ENCODE measurements at regions not wholly inside any gene's neighbourhood (a gene's known extent, or its start where the extent isn't known, plus 50 kb on each side); places are given as distances from the start of the nearest gene placed in this dataset.

- no peak for DNase-seq (ENCODE audit: low read depth)
Measured at GRCh38 chr11:33646629-33647028, 54.0 kb downstream of the C11orf91 start.

GRCh38 chr11:33646168-33646567 is 54.5 kb downstream of the C11orf91 start:
- no peak for DNase-seq (ENCODE audit: low read depth)

GRCh38 chr11:33645686-33646085 is 54.9 kb downstream of the C11orf91 start:
- no peak for DNase-seq (ENCODE audit: low read depth)

- no peak for DNase-seq (ENCODE audit: low read depth)
Measured at GRCh38 chr11:33643167-33643824, 57.3 kb downstream of the C11orf91 start.

- DNase-seq (ENCODE audit: low read depth): no peak
Measured at GRCh38 chr11:33642461-33643166, 58.0 kb downstream of the C11orf91 start.

- no peak for DNase-seq (ENCODE audit: low read depth)
Measured at GRCh38 chr11:33640730-33641371, 59.8 kb downstream of the C11orf91 start.

GRCh38 chr11:33638608-33639007 is 62.0 kb downstream of the C11orf91 start:
- DNase-seq (ENCODE audit: low read depth): no peak

- DNase-seq (ENCODE audit: low read depth): no peak
Measured at GRCh38 chr11:33636104-33636503, 64.5 kb downstream of the C11orf91 start.

GRCh38 chr11:33635161-33635560 is 65.5 kb downstream of the C11orf91 start:
- no peak for DNase-seq (ENCODE audit: low read depth)

GRCh38 chr11:33634291-33634834 is 66.3 kb downstream of the C11orf91 start:
- DNase-seq (ENCODE audit: low read depth): no peak

- DNase-seq (ENCODE audit: low read depth): no peak
Measured at GRCh38 chr11:33633251-33634003, 67.2 kb downstream of the C11orf91 start.

GRCh38 chr11:33631749-33632091 is 68.9 kb downstream of the C11orf91 start:
- DNase-seq (ENCODE audit: low read depth): no peak

- DNase-seq (ENCODE audit: low read depth): no peak
Measured at GRCh38 chr11:33630936-33631748, 69.5 kb downstream of the C11orf91 start.

- DNase-seq (ENCODE audit: low read depth): no peak
Measured at GRCh38 chr11:33624083-33624482, 76.5 kb downstream of the C11orf91 start.

GRCh38 chr11:33622806-33623205 is 77.8 kb downstream of the C11orf91 start:
- DNase-seq (ENCODE audit: low read depth): no peak

GRCh38 chr11:33622186-33622585 is 78.4 kb downstream of the C11orf91 start:
- no peak for DNase-seq (ENCODE audit: low read depth)

GRCh38 chr11:33620423-33621171 is 80.0 kb downstream of the C11orf91 start:
- DNase-seq (ENCODE audit: low read depth): peak; percentile 73

GRCh38 chr11:33618956-33619355 is 81.7 kb downstream of the C11orf91 start:
- DNase-seq (ENCODE audit: low read depth): no peak

GRCh38 chr11:33618351-33618710 is 82.3 kb downstream of the C11orf91 start:
- DNase-seq (ENCODE audit: low read depth): no peak

GRCh38 chr11:33617672-33618350 is 82.8 kb downstream of the C11orf91 start:
- DNase-seq (ENCODE audit: low read depth): no peak

Measured in forelimb muscle (tissue), 1 donor.